ENCODE measurements at regions not wholly inside any gene's neighbourhood (a gene's known extent, or its start where the extent isn't known, plus 50 kb on each side); places are given as distances from the start of the nearest gene placed in this dataset.

DNA sequence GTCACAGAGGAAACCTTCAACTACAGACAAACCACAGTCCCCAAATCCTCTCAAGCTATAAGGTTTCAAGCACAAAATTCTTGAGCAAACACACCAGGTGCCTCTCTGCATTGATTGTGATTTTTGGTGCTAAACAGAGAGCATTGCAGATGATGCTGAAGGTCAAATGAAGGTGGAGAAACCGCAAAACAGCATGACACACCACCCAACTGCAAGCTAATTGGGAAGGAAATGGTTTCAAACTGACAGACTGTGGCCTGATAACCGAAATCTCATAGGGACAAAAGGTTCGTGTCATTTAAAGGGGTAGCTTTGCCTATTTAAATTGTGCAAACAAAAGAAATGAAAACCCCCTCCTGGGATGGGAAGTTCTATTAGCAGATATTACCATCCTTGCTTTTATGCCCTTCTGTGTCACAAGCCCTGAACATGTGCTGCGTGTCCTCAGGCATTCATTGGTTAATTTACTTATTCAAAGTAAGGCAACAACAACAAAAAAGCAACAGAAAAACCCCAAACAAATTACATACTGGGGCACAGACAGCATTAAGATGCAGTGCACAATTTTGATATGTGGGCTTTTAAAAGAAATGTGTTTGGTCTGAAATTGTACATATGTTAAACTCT is 154.9 kb downstream of the AQP4 start:
- TF ChIP-seq POLR2A (IDR thresholded peaks at IDR 0.05) (no peak), EP300 (IDR thresholded peaks at IDR 0.05) (no peak), POLR2AphosphoS5 (IDR thresholded peaks at IDR 0.05) (no peak)
- TF ChIP-seq, protein P1, sequence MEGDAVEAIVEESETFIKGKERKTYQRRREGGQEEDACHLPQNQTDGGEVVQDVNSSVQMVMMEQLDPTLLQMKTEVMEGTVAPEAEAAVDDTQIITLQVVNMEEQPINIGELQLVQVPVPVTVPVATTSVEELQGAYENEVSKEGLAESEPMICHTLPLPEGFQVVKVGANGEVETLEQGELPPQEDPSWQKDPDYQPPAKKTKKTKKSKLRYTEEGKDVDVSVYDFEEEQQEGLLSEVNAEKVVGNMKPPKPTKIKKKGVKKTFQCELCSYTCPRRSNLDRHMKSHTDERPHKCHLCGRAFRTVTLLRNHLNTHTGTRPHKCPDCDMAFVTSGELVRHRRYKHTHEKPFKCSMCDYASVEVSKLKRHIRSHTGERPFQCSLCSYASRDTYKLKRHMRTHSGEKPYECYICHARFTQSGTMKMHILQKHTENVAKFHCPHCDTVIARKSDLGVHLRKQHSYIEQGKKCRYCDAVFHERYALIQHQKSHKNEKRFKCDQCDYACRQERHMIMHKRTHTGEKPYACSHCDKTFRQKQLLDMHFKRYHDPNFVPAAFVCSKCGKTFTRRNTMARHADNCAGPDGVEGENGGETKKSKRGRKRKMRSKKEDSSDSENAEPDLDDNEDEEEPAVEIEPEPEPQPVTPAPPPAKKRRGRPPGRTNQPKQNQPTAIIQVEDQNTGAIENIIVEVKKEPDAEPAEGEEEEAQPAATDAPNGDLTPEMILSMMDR (IDR thresholded peaks at IDR 0.05), result no peak
